Astrocyte of the cerebellum (primary cell): ENCODE measurements at regions not wholly inside any gene's neighbourhood (a gene's known extent, or its start where the extent isn't known, plus 50 kb on each side); places are given as distances from the start of the nearest gene placed in this dataset.

ENCODE experiments used
- DNase-seq: peaks from one replicate; pipeline ENCODE4 v3.0.0-alpha.2; 2011; ENCODE audit warnings: low read depth
- H3K4me3 ChIP-seq: 2 replicates; pipeline ENCODE4 v1.5.1; 2011; ENCODE audit warnings: mild to moderate bottlenecking, low read depth, low read length, moderate library complexity
- CTCF ChIP-seq: IDR thresholded peaks from 2 replicates; pipeline ENCODE4 v1.5.1; 2012; ENCODE audit warnings: low read length, low read depth, moderate library complexity, mild to moderate bottlenecking; ENCODE audit errors: missing control alignments
- in situ Hi-C: cut with HindIII; loops from 2 replicates; pipeline ENCODE4 v1.10.0; 2017; ENCODE audit warnings: low sequenced_read_pairs

GRCh38 chr10:2837674-2838073 is 229.7 kb upstream of the PFKP start:
- in situ Hi-C loops = no loop called here
- TF ChIP-seq CTCF = no peak
- DNase-seq = no peak
- no peak overlapping the region for H3K4me3 ChIP-seq

- no peak overlapping the region for H3K4me3 ChIP-seq
- in situ Hi-C loops = no loop called here
- no peak for DNase-seq
- no peak for TF ChIP-seq CTCF
These were observed 230.3 kb upstream of the PFKP start for GRCh38 chr10:2836921-2837662.

- in situ Hi-C loops = no loop called here
- no peak overlapping the region for H3K4me3 ChIP-seq
- no peak for DNase-seq
- TF ChIP-seq CTCF = no peak
These were observed 233.1 kb upstream of the PFKP start for GRCh38 chr10:2834214-2834613.

GRCh38 chr10:2831509-2831908 is 235.8 kb upstream of the PFKP start:
- in situ Hi-C loops = no loop called here
- DNase-seq = no peak
- H3K4me3 ChIP-seq = no peak overlapping the region
- TF ChIP-seq CTCF = no peak

- no peak for DNase-seq
- no peak overlapping the region for H3K4me3 ChIP-seq
- no peak for TF ChIP-seq CTCF
- in situ Hi-C loops = no loop called here
These were observed 238.6 kb upstream of the PFKP start for GRCh38 chr10:2828741-2829140.

GRCh38 chr10:2826675-2827074 is 240.7 kb upstream of the PFKP start:
- no peak for DNase-seq
- TF ChIP-seq CTCF = no peak
- in situ Hi-C loops = no loop called here
- H3K4me3 ChIP-seq = no peak overlapping the region
